ENCODE measurements at regions not wholly inside any gene's neighbourhood (a gene's known extent, or its start where the extent isn't known, plus 50 kb on each side); places are given as distances from the start of the nearest gene placed in this dataset.

- Histone ChIP-seq H3K9me3 (no peaks in the 10 kb centered on the region), H3K4me3 (no peak overlapping the region), H3K36me3 (ENCODE audit: low read depth) (no peaks in the 10 kb centered on the region), H3K4me1 (ENCODE audit: low read depth) (no peaks in the 10 kb centered on the region)
- intact Hi-C loops (cut with DNase I, micrococcal nuclease) = no loop called here
- ATAC-seq (no peak), DNase-seq (no peak)
- TF ChIP-seq CTCF (IDR thresholded peaks at IDR 0.05) = no peak
These were observed 60.9 kb upstream of the FAM20A start for GRCh38 chr17:68662037-68662432.

DNA sequence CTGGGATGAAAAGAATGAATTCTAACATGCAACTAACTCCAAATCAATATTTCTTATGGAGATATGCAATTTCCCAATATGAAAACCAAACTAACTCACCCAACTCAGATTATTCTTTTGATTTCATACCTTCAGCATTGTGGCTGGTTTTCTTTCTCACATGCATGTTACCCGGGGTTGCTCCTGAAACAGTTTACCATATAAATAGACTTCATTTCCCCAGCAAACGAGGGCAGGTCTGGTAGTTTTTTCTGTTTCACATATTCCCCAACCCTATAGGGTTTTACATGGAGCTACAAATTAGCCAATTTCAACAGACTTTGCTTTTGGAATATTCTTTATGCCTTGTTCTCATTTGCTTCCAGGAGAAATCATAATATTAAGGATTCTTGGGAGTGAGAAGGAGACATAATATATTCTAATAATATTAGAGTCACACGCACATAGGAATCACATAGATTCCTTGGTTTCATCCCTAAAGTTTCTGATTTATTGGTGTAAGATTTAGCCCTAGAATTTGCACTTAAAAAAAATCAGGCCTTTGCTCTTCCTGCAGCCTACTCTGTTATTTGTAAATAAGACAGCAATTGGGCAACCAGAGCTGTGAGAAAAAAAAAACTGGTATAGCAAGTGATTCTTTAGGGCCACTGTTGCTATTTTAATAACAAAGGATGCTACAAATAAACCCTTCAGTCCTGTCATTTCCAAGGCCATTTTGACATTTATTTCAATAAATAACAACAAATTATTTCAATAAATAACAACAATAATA is 60.3 kb upstream of the FAM20A start:
- no peak for TF ChIP-seq CTCF (IDR thresholded peaks at IDR 0.05)
- intact Hi-C loops (cut with DNase I, micrococcal nuclease) = no loop called here
- Histone ChIP-seq H3K9me3 (no peaks in the 10 kb centered on the region), H3K4me3 (no peak overlapping the region), H3K36me3 (ENCODE audit: low read depth) (no peaks in the 10 kb centered on the region), H3K4me1 (ENCODE audit: low read depth) (no peaks in the 10 kb centered on the region)
- no peak for ATAC-seq
- no peak for DNase-seq

DNA sequence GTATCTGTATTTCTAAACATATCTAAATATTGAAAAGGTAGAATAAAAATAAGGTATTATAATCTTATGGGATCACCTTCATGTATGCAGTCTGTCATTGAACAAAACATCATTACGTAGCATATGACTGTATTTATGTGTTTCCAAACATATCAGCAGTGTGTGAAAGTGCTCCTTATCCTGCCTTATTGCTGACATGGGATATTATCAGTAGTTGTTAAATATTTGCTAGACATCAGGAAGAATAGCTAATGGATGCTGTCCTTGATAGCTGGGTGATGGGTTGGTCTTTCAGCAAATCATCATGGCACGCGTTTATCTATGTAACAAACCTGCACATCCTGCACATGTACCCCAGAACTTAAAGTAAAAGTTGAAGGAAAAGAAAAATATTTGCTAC is 59.1 kb upstream of the FAM20A start:
- H3K9me3 ChIP-seq = no peaks in the 10 kb centered on the region
- no peak for TF ChIP-seq CTCF (IDR thresholded peaks at IDR 0.05)
- ATAC-seq (no peak), DNase-seq (no peak)
- H3K36me3 ChIP-seq (ENCODE audit: low read depth) = no peaks in the 10 kb centered on the region
- intact Hi-C loops (cut with DNase I, micrococcal nuclease) = no loop called here
- no peaks in the 10 kb centered on the region for H3K4me1 ChIP-seq (ENCODE audit: low read depth)
- H3K4me3 ChIP-seq = no peak overlapping the region

GRCh38 chr17:68658999-68659780 is 58.0 kb upstream of the FAM20A start:
- no peak for DNase-seq
- Histone ChIP-seq H3K9me3 (no peaks in the 10 kb centered on the region), H3K36me3 (ENCODE audit: low read depth) (no peaks in the 10 kb centered on the region), H3K4me3 (no peak overlapping the region), H3K4me1 (ENCODE audit: low read depth) (no peaks in the 10 kb centered on the region)
- TF ChIP-seq CTCF (IDR thresholded peaks at IDR 0.05) = no peak
- ATAC-seq = peak; percentile 56
- intact Hi-C loops (cut with DNase I, micrococcal nuclease) = no loop called here

DNA sequence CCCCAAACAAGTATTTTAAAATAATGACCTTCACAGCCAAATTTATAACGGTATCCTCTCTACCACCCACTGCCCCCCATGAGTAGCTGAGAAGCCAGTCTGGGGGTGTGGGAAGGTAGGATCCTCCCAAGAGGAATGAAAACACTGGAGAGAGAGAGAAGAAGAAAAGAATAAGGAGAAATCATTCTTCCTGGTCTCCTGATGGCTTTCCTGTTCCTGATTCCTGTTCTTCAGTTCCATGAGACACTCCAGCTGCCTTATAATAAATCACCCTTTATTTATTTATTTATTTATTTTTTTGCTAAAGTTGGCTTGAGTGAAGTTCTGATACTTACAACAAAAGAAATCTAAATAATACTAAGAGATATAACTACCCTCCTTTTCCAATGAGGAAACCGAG is 56.4 kb upstream of the FAM20A start:
- intact Hi-C loops (cut with DNase I, micrococcal nuclease) = no loop called here
- Histone ChIP-seq H3K4me1 (ENCODE audit: low read depth) (no peaks in the 10 kb centered on the region), H3K36me3 (ENCODE audit: low read depth) (no peaks in the 10 kb centered on the region), H3K4me3 (no peak overlapping the region), H3K9me3 (no peaks in the 10 kb centered on the region)
- ATAC-seq (no peak), DNase-seq (no peak)
- TF ChIP-seq CTCF (IDR thresholded peaks at IDR 0.05) = no peak

All from mucosa of descending colon (tissue), 3 donors.